ENCODE measurements at regions not wholly inside any gene's neighbourhood (a gene's known extent, or its start where the extent isn't known, plus 50 kb on each side); places are given as distances from the start of the nearest gene placed in this dataset.

- TF ChIP-seq CTCF (IDR thresholded peaks at IDR 0.05; ENCODE audit: low read length, missing control alignments) = no peak
- no peak for DNase-seq (ENCODE audit: low read depth)
- H3K4me3 ChIP-seq (replicated peaks; ENCODE audit: low read depth, low read length) = no peak overlapping the region
These were observed 360.6 kb downstream of the ZNF521 start for GRCh38 chr18:24991141-24992060.

- DNase-seq (ENCODE audit: low read depth) = no peak
- no peak for TF ChIP-seq CTCF (IDR thresholded peaks at IDR 0.05; ENCODE audit: low read length, missing control alignments)
- H3K4me3 ChIP-seq (replicated peaks; ENCODE audit: low read depth, low read length) = no peak overlapping the region
These were observed 359.5 kb downstream of the ZNF521 start for GRCh38 chr18:24992491-24992890.

GRCh38 chr18:24993628-24994027 is 358.3 kb downstream of the ZNF521 start:
- H3K4me3 ChIP-seq (replicated peaks; ENCODE audit: low read depth, low read length) = no peak overlapping the region
- TF ChIP-seq CTCF (IDR thresholded peaks at IDR 0.05; ENCODE audit: low read length, missing control alignments) = no peak
- DNase-seq (ENCODE audit: low read depth) = no peak

GRCh38 chr18:24995056-24995455 is 356.9 kb downstream of the ZNF521 start:
- TF ChIP-seq CTCF (IDR thresholded peaks at IDR 0.05; ENCODE audit: low read length, missing control alignments) = no peak
- H3K4me3 ChIP-seq (replicated peaks; ENCODE audit: low read depth, low read length) = no peak overlapping the region
- no peak for DNase-seq (ENCODE audit: low read depth)

- no peak for DNase-seq (ENCODE audit: low read depth)
- TF ChIP-seq CTCF (IDR thresholded peaks at IDR 0.05; ENCODE audit: low read length, missing control alignments) = no peak
- no peak overlapping the region for H3K4me3 ChIP-seq (replicated peaks; ENCODE audit: low read depth, low read length)
These were observed 356.2 kb downstream of the ZNF521 start for GRCh38 chr18:24995755-24996154.

- no peak for DNase-seq (ENCODE audit: low read depth)
- TF ChIP-seq CTCF (IDR thresholded peaks at IDR 0.05; ENCODE audit: low read length, missing control alignments) = no peak
- no peak overlapping the region for H3K4me3 ChIP-seq (replicated peaks; ENCODE audit: low read depth, low read length)
These were observed 352.2 kb downstream of the ZNF521 start for GRCh38 chr18:24999650-25000267.

All from fibroblast of pulmonary artery (primary cell).